Left ventricle myocardium inferior (tissue), 1 donor: ENCODE measurements at regions not wholly inside any gene's neighbourhood (a gene's known extent, or its start where the extent isn't known, plus 50 kb on each side); places are given as distances from the start of the nearest gene placed in this dataset.

Source experiments
- DNase-seq: peaks from one replicate; pipeline ENCODE4 v3.0.0-alpha.2; 2020
- H3K27ac ChIP-seq: fragments of 200-600 bp; replicated peaks from 2 replicates; pipeline ENCODE4 v1.8.0; 2021
- H3K27me3 ChIP-seq: fragments of 200-600 bp; 2 replicates; pipeline ENCODE4 v1.8.0; 2021; ENCODE audit warnings: low read depth
- H3K36me3 ChIP-seq: fragments of 200-600 bp; 2 replicates; pipeline ENCODE4 v1.8.0; 2021
- H3K4me1 ChIP-seq: fragments of 200-600 bp; 2 replicates; pipeline ENCODE4 v1.8.0; 2021
- H3K4me3 ChIP-seq: fragments of 200-600 bp; 2 replicates; pipeline ENCODE4 v1.8.0; 2021; ENCODE audit warnings: mild to moderate bottlenecking, moderate library complexity
- H3K9me3 ChIP-seq: fragments of 200-600 bp; replicated peaks from 2 replicates; pipeline ENCODE4 v1.8.0; 2021
- CTCF ChIP-seq: fragments of 200-600 bp; IDR thresholded peaks from 2 replicates; pipeline ENCODE4 v1.8.0; 2021; ENCODE audit warnings: antibody characterized with exemption, mild to moderate bottlenecking, borderline replicate concordance
- intact Hi-C: fragments of 100-400 bp; cut with micrococcal nuclease; formaldehyde crosslinking; loops from one replicate; pipeline ENCODE4 v1.11.0; 2022
- donor health status: DM: no; HTN: yes; CAD: no; lungs with severe emphysema.

- no peak for TF ChIP-seq CTCF
- intact Hi-C loops: no loop called here
- Histone ChIP-seq H3K36me3 (no peaks in the 10 kb centered on the region), H3K4me3 (no peak overlapping the region), H3K9me3 (peaks cover 24% of the 10 kb centered on the region), H3K27ac (no peak overlapping the region), H3K27me3 (no peaks in the 10 kb centered on the region), H3K4me1 (no peaks in the 10 kb centered on the region)
- no peak for DNase-seq
Observed at GRCh38 chr2:136290326-136290725, 172.4 kb upstream of the CXCR4 start.

- Histone ChIP-seq H3K27me3 (peaks cover under 1% of the 10 kb centered on the region), H3K27ac (no peak overlapping the region), H3K4me3 (no peak overlapping the region), H3K4me1 (no peaks in the 10 kb centered on the region), H3K9me3 (peaks cover 24% of the 10 kb centered on the region), H3K36me3 (no peaks in the 10 kb centered on the region)
- no peak for TF ChIP-seq CTCF
- intact Hi-C loops: no loop called here
- no peak for DNase-seq
Observed at GRCh38 chr2:136288249-136288648, 170.3 kb upstream of the CXCR4 start.

- H3K27me3 ChIP-seq: peaks cover 17% of the 10 kb centered on the region
- peaks cover 14% of the 10 kb centered on the region for H3K9me3 ChIP-seq
- DNase-seq: no peak
- no peak overlapping the region for H3K27ac ChIP-seq
- no peaks in the 10 kb centered on the region for H3K36me3 ChIP-seq
- TF ChIP-seq CTCF: no peak
- no peaks in the 10 kb centered on the region for H3K4me1 ChIP-seq
- intact Hi-C loops: no loop called here
- no peak overlapping the region for H3K4me3 ChIP-seq
Observed at GRCh38 chr2:136286423-136286822, 168.5 kb upstream of the CXCR4 start.

- Histone ChIP-seq H3K36me3 (no peaks in the 10 kb centered on the region), H3K27me3 (peaks cover 18% of the 10 kb centered on the region), H3K27ac (no peak overlapping the region), H3K4me3 (no peak overlapping the region), H3K9me3 (no peaks in the 10 kb centered on the region), H3K4me1 (no peaks in the 10 kb centered on the region)
- TF ChIP-seq CTCF: no peak
- DNase-seq: no peak
- intact Hi-C loops: no loop called here
Observed at GRCh38 chr2:136284226-136285119, 166.5 kb upstream of the CXCR4 start.

- Histone ChIP-seq H3K9me3 (no peaks in the 10 kb centered on the region), H3K27me3 (peaks cover 18% of the 10 kb centered on the region), H3K4me1 (no peaks in the 10 kb centered on the region), H3K27ac (no peak overlapping the region), H3K36me3 (no peaks in the 10 kb centered on the region), H3K4me3 (no peak overlapping the region)
- intact Hi-C loops: no loop called here
- TF ChIP-seq CTCF: no peak
- no peak for DNase-seq
Observed at GRCh38 chr2:136282251-136282650, 164.3 kb upstream of the CXCR4 start.
